HG03066 (cell line): ENCODE measurements at regions not wholly inside any gene's neighbourhood (a gene's known extent, or its start where the extent isn't known, plus 50 kb on each side); places are given as distances from the start of the nearest gene placed in this dataset.
"Not testable (repeated sequence)": the region's sequence is repeated elsewhere in the genome, so short reads cannot be mapped to it uniquely, and the experiment has no call there.

Experiments
- ATAC-seq: cut with Tn5 transposase; IDR thresholded peaks from one replicate; pipeline ENCODE4 v1.9.1; 2021; ENCODE audit warnings: low read depth; ENCODE audit not compliant: unreplicated experiment

GRCh38 chr1:79293611-79294010 lies 287.1 kb upstream of the ADGRL4 start:
- ATAC-seq: no peak

- no peak for ATAC-seq
Observed at GRCh38 chr1:79290927-79291474, 284.5 kb upstream of the ADGRL4 start.

GRCh38 chr1:79287982-79288381 lies 281.5 kb upstream of the ADGRL4 start:
- ATAC-seq: no peak

GRCh38 chr1:79285667-79286066 lies 279.1 kb upstream of the ADGRL4 start:
- ATAC-seq: no peak

GRCh38 chr1:79283451-79283850 lies 276.9 kb upstream of the ADGRL4 start:
- no peak for ATAC-seq

- ATAC-seq: no peak
Observed at GRCh38 chr1:79281442-79281841, 274.9 kb upstream of the ADGRL4 start.

GRCh38 chr1:79271759-79272158 lies 265.2 kb upstream of the ADGRL4 start:
- ATAC-seq: no peak

- ATAC-seq: no peak
Observed at GRCh38 chr1:79264975-79265818, 258.7 kb upstream of the ADGRL4 start.

- ATAC-seq: no peak
Observed at GRCh38 chr1:79264285-79264684, 257.8 kb upstream of the ADGRL4 start.

- no peak for ATAC-seq
Observed at GRCh38 chr1:79262745-79263258, 256.3 kb upstream of the ADGRL4 start.

GRCh38 chr1:79259390-79260336 lies 253.1 kb upstream of the ADGRL4 start:
- ATAC-seq: peak; percentile 81

- no peak for ATAC-seq
Observed at GRCh38 chr1:79255421-79255820, 248.9 kb upstream of the ADGRL4 start.

- ATAC-seq: no peak
Observed at GRCh38 chr1:79252598-79252997, 246.1 kb upstream of the ADGRL4 start.

GRCh38 chr1:79239840-79240239 lies 233.3 kb upstream of the ADGRL4 start:
- no peak for ATAC-seq

- ATAC-seq: no peak
Observed at GRCh38 chr1:79235301-79236002, 228.9 kb upstream of the ADGRL4 start.

GRCh38 chr1:79232818-79233217 lies 226.3 kb upstream of the ADGRL4 start:
- ATAC-seq: no peak

GRCh38 chr1:79230751-79231150 lies 224.2 kb upstream of the ADGRL4 start:
- ATAC-seq: not testable (repeated sequence)

GRCh38 chr1:79226963-79227362 lies 220.4 kb upstream of the ADGRL4 start:
- no peak for ATAC-seq

GRCh38 chr1:79224537-79224936 lies 218.0 kb upstream of the ADGRL4 start:
- no peak for ATAC-seq

GRCh38 chr1:79220509-79220908 lies 214.0 kb upstream of the ADGRL4 start:
- ATAC-seq: no peak
